PC-9 (cell line): ENCODE measurements at regions not wholly inside any gene's neighbourhood (a gene's known extent, or its start where the extent isn't known, plus 50 kb on each side); places are given as distances from the start of the nearest gene placed in this dataset.

Experiments used
- BruUV-seq: library from RNA; stranded (reverse); fragments of 400-500 nt; replicated peaks from 2 replicates; lab custom pipeline; 2021; lab: Mats Ljungman, UMichigan
- CTCF ChIA-PET: fragments of 300-600 bp; sonication (Branson Sonifier 250); formaldehyde crosslinking; loops from one replicate; lab custom pipeline; 2022; ENCODE audit warnings: antibody characterized with exemption; lab: Charles Lee
- POLR2A ChIA-PET: fragments of 300-600 bp; sonication (Branson Sonifier 250); formaldehyde crosslinking; loops from one replicate; lab custom pipeline; 2022; ENCODE audit warnings: antibody characterized with exemption; ENCODE audit not compliant: unreplicated experiment; lab: Charles Lee
- DNase-seq, 2 experiments: peaks; one replicate each; pipeline versions ENCODE4 v3.0.0 to v3.0.0-alpha.2; 2015 to 2022; ENCODE audit warnings: mixed read lengths in 1 of 2
- H2AFZ ChIP-seq: fragments of 200-600 bp; sonication (generic); 2 replicates; pipeline ENCODE4 v1.8.1; 2017; ENCODE audit warnings: antibody characterized with exemption
- H3F3A ChIP-seq: fragments of 200-600 bp; sonication (generic); 2 replicates; pipeline ENCODE4 v1.8.1; 2017; ENCODE audit warnings: antibody characterized with exemption, mild to moderate bottlenecking, low read depth; ENCODE audit not compliant: insufficient read depth
- H3K27ac ChIP-seq: fragments of 200-600 bp; sonication (generic); 2 replicates; pipeline ENCODE4 v1.6.1; 2016; ENCODE audit warnings: mixed run types
- H3K27me3 ChIP-seq: fragments of 200-600 bp; sonication (generic); 2 replicates; pipeline ENCODE4 v1.6.1; 2016; ENCODE audit warnings: low read depth, mixed run types; ENCODE audit not compliant: insufficient read depth
- H3K36me3 ChIP-seq: fragments of 200-600 bp; sonication (generic); 2 replicates; pipeline ENCODE4 v1.6.1; 2016; ENCODE audit warnings: low read depth, mixed run types
- H3K4me1 ChIP-seq: fragments of 200-600 bp; sonication (generic); replicated peaks from 2 replicates; pipeline ENCODE4 v1.6.1; 2016; ENCODE audit warnings: mixed run types; ENCODE audit not compliant: insufficient read depth
- H3K4me2 ChIP-seq: fragments of 200-600 bp; sonication (generic); 2 replicates; pipeline ENCODE4 v1.6.1; 2017; ENCODE audit warnings: mixed run types
- H3K4me3 ChIP-seq: fragments of 200-600 bp; sonication (generic); 2 replicates; pipeline ENCODE4 v1.6.1; 2016; ENCODE audit warnings: mixed run types
- H3K79me2 ChIP-seq: fragments of 200-600 bp; sonication (generic); 2 replicates; pipeline ENCODE4 v1.6.1; 2017; ENCODE audit warnings: low read depth, mixed run types
- H3K9me2 ChIP-seq: fragments of 200-600 bp; sonication (generic); 2 replicates; pipeline ENCODE4 v1.8.1; 2017; ENCODE audit warnings: mild to moderate bottlenecking; ENCODE audit not compliant: insufficient read depth
- H3K9me3 ChIP-seq: fragments of 200-600 bp; sonication (generic); 2 replicates; pipeline ENCODE4 v1.8.1; 2016; ENCODE audit warnings: low read depth; ENCODE audit not compliant: insufficient read depth
- H4K20me1 ChIP-seq: fragments of 200-600 bp; sonication (generic); 2 replicates; pipeline ENCODE4 v1.8.1; 2017; ENCODE audit not compliant: insufficient read depth
- EZH2 ChIP-seq: fragments of 200-600 bp; sonication (generic); IDR thresholded peaks from 2 replicates; pipeline ENCODE4 v1.8.0; 2017; ENCODE audit warnings: antibody characterized with exemption, low read depth
- intact Hi-C: fragments of 100-400 bp; cut with micrococcal nuclease; formaldehyde crosslinking; loops from one replicate; pipeline ENCODE4 v1.10.0; 2022; ENCODE audit not compliant: unreplicated experiment
- TF ChIP-seq, protein P1 (sequence below): fragments of 200-600 bp; sonication (generic); conservative IDR thresholded peaks from 2 replicates; pipeline ENCODE4 v1.6.1; 2017; ENCODE audit warnings: mixed run types, antibody characterized with exemption, mild to moderate bottlenecking, moderate library complexity

DNA sequence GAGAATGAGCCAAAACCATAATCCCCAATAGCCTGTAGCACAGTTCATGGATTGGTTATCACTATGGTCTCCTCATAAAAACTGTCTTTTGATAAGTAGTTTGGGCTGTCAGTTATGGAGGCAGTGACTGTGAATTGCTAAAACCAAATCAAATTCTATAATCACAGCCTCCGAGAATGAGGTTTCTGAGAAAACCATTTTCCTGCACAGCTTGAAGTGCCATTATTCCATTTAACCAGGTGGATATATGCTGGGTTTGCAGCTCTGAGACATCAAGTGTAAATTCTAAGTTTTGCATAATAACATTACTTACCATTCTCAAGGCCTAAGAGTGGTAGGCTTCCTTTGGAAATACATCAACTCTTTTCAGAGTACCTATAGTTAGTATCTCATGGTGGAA is 485.4 kb downstream of the FRK start:
- ChIA-PET CTCF (no interaction called here), POLR2A (no interaction called here)
- H3K27ac ChIP-seq, result no peak overlapping the region
- BruUV-seq, result no TSS peak
- no peak overlapping the region for H3K4me2 ChIP-seq
- no peaks in the 10 kb centered on the region for H3K4me1 ChIP-seq
- TF ChIP-seq EZH2, result no peak
- TF ChIP-seq, protein P1, sequence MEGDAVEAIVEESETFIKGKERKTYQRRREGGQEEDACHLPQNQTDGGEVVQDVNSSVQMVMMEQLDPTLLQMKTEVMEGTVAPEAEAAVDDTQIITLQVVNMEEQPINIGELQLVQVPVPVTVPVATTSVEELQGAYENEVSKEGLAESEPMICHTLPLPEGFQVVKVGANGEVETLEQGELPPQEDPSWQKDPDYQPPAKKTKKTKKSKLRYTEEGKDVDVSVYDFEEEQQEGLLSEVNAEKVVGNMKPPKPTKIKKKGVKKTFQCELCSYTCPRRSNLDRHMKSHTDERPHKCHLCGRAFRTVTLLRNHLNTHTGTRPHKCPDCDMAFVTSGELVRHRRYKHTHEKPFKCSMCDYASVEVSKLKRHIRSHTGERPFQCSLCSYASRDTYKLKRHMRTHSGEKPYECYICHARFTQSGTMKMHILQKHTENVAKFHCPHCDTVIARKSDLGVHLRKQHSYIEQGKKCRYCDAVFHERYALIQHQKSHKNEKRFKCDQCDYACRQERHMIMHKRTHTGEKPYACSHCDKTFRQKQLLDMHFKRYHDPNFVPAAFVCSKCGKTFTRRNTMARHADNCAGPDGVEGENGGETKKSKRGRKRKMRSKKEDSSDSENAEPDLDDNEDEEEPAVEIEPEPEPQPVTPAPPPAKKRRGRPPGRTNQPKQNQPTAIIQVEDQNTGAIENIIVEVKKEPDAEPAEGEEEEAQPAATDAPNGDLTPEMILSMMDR, result no peak
- no peaks in the 10 kb centered on the region for H3K9me3 ChIP-seq
- H3K9me2 ChIP-seq, result no peaks in the 10 kb centered on the region
- H3K27me3 ChIP-seq, result no peaks in the 10 kb centered on the region
- H3F3A ChIP-seq, result no peaks in the 10 kb centered on the region
- no peak for DNase-seq
- intact Hi-C loops, result no loop called here
- no peaks in the 10 kb centered on the region for H3K79me2 ChIP-seq
- no peaks in the 10 kb centered on the region for H4K20me1 ChIP-seq
- no peak overlapping the region for H2AFZ ChIP-seq
- H3K36me3 ChIP-seq, result no peaks in the 10 kb centered on the region
- no peak overlapping the region for H3K4me3 ChIP-seq

DNA sequence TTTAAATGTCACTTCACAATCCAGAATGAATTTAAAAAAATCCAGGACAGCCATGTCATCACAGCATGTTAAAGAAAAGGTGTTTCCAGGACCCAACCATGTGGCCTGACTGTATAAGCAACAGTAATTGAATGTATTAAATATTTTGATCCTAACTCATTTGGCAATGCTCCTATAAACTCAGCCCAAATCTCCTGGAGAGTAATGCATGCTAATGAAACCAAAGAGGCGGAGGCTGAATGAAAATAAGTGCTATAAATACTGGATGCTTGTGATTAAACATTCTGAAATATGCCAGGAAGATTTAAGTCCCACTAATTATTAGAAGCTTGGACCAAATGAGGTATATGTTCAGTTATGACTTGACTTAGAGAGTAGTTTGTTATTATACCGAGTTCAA is 486.8 kb downstream of the FRK start:
- no peak overlapping the region for H3K27ac ChIP-seq
- BruUV-seq, result no TSS peak
- H3K9me3 ChIP-seq, result no peaks in the 10 kb centered on the region
- no peaks in the 10 kb centered on the region for H3K9me2 ChIP-seq
- no peaks in the 10 kb centered on the region for H3K27me3 ChIP-seq
- H3K36me3 ChIP-seq, result no peaks in the 10 kb centered on the region
- no peak overlapping the region for H3K4me2 ChIP-seq
- intact Hi-C loops, result no loop called here
- no peak overlapping the region for H2AFZ ChIP-seq
- no peaks in the 10 kb centered on the region for H3F3A ChIP-seq
- H3K79me2 ChIP-seq, result no peaks in the 10 kb centered on the region
- no peaks in the 10 kb centered on the region for H3K4me1 ChIP-seq
- ChIA-PET POLR2A (no interaction called here), CTCF (no interaction called here)
- no peak overlapping the region for H3K4me3 ChIP-seq
- no peak for DNase-seq
- TF ChIP-seq, protein P1, result no peak
- no peak for TF ChIP-seq EZH2
- no peaks in the 10 kb centered on the region for H4K20me1 ChIP-seq

DNA sequence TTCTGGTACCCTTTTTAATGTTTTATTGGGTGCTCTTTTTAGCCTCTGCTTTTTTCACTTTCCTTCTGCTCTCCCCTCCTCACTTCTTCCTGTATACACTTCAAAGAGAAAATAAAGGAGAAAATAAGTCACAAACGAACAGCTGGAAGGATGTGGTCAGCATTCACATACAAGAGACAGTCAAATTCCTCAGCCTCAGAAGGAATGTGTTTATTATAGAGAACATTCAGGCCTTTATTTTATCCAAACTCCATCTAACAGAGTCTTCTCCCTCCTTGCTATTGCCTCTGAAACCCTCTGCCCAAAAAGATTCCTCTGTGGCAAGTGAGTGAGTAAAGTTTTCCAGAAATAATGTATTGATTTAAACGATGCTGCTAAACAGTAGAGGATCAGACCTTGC is 490.4 kb downstream of the FRK start:
- Histone ChIP-seq H3K4me1 (no peaks in the 10 kb centered on the region), H3K27ac (no peak overlapping the region), H3K79me2 (no peaks in the 10 kb centered on the region), H3K27me3 (no peaks in the 10 kb centered on the region), H3F3A (no peaks in the 10 kb centered on the region), H3K9me3 (no peaks in the 10 kb centered on the region), H2AFZ (no peak overlapping the region), H4K20me1 (no peaks in the 10 kb centered on the region), H3K4me3 (no peak overlapping the region), H3K9me2 (no peaks in the 10 kb centered on the region; the same call in 1 of the 2 replicates), H3K4me2 (no peak overlapping the region), H3K36me3 (no peaks in the 10 kb centered on the region)
- no peak for DNase-seq
- ChIA-PET POLR2A (no interaction called here), CTCF (no interaction called here)
- intact Hi-C loops, result no loop called here
- BruUV-seq, result no TSS peak
- no peak for TF ChIP-seq EZH2
- TF ChIP-seq, protein P1, result no peak
